ENCODE measurements at regions not wholly inside any gene's neighbourhood (a gene's known extent, or its start where the extent isn't known, plus 50 kb on each side); places are given as distances from the start of the nearest gene placed in this dataset.
"Not testable (repeated sequence)": the region's sequence is repeated elsewhere in the genome, so short reads cannot be mapped to it uniquely, and the experiment has no call there.

DNA sequence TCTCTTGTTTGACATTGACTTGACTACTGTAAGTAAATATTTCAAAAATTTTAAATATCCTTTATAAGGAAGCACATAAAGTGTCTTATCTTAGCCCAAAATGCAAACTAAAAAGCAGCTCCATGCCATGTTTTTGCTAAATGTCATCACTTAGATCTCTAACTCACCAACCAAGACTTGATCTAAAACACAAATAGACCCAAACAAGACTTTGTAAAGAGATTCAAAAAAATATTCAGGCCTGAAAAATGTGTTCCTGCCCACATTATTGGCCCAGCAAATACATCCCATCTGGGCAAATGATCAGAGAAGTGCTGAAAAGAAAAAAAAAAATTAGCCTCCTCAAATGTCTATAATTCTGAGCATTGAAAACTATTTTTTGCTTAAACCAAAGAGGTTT is 187.6 kb downstream of the MREG start:
- no peak for DNase-seq (ENCODE audit: low read depth in 1 of 2, low spot score in 1 of 2)
- Histone ChIP-seq H3K27ac (replicated peaks) (no peak overlapping the region), H3K4me3 (replicated peaks; ENCODE audit: insufficient read depth, low read length) (no peak overlapping the region), H3K27me3 (ENCODE audit: insufficient read depth, poor library complexity, severe bottlenecking) (no peaks in the 10 kb centered on the region)
- TF ChIP-seq, protein P1, sequence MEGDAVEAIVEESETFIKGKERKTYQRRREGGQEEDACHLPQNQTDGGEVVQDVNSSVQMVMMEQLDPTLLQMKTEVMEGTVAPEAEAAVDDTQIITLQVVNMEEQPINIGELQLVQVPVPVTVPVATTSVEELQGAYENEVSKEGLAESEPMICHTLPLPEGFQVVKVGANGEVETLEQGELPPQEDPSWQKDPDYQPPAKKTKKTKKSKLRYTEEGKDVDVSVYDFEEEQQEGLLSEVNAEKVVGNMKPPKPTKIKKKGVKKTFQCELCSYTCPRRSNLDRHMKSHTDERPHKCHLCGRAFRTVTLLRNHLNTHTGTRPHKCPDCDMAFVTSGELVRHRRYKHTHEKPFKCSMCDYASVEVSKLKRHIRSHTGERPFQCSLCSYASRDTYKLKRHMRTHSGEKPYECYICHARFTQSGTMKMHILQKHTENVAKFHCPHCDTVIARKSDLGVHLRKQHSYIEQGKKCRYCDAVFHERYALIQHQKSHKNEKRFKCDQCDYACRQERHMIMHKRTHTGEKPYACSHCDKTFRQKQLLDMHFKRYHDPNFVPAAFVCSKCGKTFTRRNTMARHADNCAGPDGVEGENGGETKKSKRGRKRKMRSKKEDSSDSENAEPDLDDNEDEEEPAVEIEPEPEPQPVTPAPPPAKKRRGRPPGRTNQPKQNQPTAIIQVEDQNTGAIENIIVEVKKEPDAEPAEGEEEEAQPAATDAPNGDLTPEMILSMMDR (IDR thresholded peaks at IDR 0.05; ENCODE audit: insufficient read depth, low read length): no peak
- TF ChIP-seq GABPA (IDR thresholded peaks at IDR 0.05; ENCODE audit: low read depth) (no peak), POLR2AphosphoS5 (IDR thresholded peaks at IDR 0.05; ENCODE audit: low read depth) (no peak), SPI1 (IDR thresholded peaks at IDR 0.05; ENCODE audit: borderline replicate concordance, low read depth) (no peak)
- TF ChIP-seq, protein P2, sequence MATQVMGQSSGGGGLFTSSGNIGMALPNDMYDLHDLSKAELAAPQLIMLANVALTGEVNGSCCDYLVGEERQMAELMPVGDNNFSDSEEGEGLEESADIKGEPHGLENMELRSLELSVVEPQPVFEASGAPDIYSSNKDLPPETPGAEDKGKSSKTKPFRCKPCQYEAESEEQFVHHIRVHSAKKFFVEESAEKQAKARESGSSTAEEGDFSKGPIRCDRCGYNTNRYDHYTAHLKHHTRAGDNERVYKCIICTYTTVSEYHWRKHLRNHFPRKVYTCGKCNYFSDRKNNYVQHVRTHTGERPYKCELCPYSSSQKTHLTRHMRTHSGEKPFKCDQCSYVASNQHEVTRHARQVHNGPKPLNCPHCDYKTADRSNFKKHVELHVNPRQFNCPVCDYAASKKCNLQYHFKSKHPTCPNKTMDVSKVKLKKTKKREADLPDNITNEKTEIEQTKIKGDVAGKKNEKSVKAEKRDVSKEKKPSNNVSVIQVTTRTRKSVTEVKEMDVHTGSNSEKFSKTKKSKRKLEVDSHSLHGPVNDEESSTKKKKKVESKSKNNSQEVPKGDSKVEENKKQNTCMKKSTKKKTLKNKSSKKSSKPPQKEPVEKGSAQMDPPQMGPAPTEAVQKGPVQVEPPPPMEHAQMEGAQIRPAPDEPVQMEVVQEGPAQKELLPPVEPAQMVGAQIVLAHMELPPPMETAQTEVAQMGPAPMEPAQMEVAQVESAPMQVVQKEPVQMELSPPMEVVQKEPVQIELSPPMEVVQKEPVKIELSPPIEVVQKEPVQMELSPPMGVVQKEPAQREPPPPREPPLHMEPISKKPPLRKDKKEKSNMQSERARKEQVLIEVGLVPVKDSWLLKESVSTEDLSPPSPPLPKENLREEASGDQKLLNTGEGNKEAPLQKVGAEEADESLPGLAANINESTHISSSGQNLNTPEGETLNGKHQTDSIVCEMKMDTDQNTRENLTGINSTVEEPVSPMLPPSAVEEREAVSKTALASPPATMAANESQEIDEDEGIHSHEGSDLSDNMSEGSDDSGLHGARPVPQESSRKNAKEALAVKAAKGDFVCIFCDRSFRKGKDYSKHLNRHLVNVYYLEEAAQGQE (IDR thresholded peaks at IDR 0.05; ENCODE audit: insufficient replicate concordance, low read depth): no peak

DNA sequence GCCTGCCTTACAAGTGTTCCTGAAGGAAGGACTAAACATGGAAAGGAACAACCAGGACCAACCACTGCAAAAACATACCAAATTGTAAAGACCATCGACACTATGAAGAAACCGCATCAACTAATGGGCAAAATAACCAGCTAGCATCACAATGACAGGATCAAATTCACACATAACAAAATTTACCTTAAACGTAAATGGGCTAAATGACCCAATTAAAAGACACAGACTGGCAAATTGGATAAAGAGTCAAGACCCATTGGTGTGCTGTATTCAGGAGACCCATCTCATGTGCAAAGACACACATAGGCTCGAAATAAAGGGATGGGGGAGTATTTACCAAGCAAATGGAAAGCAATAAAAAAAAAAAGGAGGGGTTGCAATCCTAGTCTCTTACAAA is 192.1 kb downstream of the MREG start:
- not testable (repeated sequence) for H3K27me3 ChIP-seq (ENCODE audit: insufficient read depth, poor library complexity, severe bottlenecking); DNase-seq (ENCODE audit: low read depth in 1 of 2, low spot score in 1 of 2); H3K4me3 ChIP-seq (replicated peaks; ENCODE audit: insufficient read depth, low read length); H3K27ac ChIP-seq (replicated peaks)

DNA sequence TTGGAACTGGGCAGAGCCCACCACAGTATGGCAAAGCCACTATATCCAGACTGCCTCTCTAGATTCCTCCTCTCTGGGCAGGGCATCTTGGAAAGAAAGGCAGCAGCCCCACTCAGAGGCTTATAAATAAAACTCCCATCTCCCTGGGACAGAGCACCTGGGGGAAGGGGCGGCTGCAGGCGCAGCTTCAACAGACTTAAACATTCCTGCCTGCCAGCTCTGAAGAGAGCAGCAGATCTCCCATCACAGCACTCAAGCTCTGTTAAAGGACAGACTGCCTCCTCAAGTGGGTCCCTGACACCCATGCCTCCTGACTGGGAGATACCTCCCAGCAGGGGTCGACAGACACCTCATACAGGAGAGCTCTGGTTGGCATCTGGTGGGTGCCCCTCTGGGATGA is 193.6 kb downstream of the MREG start:
- DNase-seq (ENCODE audit: low read depth in 1 of 2, low spot score in 1 of 2); H3K4me3 ChIP-seq (replicated peaks; ENCODE audit: insufficient read depth, low read length); H3K27me3 ChIP-seq (ENCODE audit: insufficient read depth, poor library complexity, severe bottlenecking); H3K27ac ChIP-seq (replicated peaks): not testable (repeated sequence)

DNA sequence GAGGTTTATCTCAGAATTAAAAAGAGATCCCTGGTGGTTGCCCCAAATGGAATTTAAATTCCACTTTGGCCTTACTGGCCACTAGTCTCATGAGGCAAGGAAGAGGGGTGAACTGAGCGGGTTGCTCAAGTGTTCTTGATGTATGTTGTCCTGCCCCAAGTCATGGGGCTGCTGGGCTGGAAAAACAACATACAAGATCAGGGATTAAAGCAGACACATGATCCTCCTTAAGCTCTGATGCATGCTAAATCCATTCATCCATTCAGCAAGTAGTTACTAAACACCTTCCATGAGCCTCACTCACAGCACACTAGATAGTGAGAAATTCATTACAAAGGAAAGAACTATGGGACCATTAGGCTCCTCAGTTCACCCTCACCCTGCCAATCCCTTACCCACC is 196.3 kb downstream of the MREG start:
- H3K4me3 ChIP-seq (replicated peaks; ENCODE audit: insufficient read depth, low read length): no peak overlapping the region
- DNase-seq (ENCODE audit: low read depth in 1 of 2, low spot score in 1 of 2): no peak
- no peak overlapping the region for H3K27ac ChIP-seq (replicated peaks)
- TF ChIP-seq, protein P1 (IDR thresholded peaks at IDR 0.05; ENCODE audit: insufficient read depth, low read length): no peak
- no peak for TF ChIP-seq GABPA (IDR thresholded peaks at IDR 0.05; ENCODE audit: low read depth)
- TF ChIP-seq, protein P2 (IDR thresholded peaks at IDR 0.05; ENCODE audit: insufficient replicate concordance, low read depth): no peak
- TF ChIP-seq SPI1 (IDR thresholded peaks at IDR 0.05; ENCODE audit: borderline replicate concordance, low read depth): no peak
- no peak for TF ChIP-seq POLR2AphosphoS5 (IDR thresholded peaks at IDR 0.05; ENCODE audit: low read depth)
- no peaks in the 10 kb centered on the region for H3K27me3 ChIP-seq (ENCODE audit: insufficient read depth, poor library complexity, severe bottlenecking)

DNA sequence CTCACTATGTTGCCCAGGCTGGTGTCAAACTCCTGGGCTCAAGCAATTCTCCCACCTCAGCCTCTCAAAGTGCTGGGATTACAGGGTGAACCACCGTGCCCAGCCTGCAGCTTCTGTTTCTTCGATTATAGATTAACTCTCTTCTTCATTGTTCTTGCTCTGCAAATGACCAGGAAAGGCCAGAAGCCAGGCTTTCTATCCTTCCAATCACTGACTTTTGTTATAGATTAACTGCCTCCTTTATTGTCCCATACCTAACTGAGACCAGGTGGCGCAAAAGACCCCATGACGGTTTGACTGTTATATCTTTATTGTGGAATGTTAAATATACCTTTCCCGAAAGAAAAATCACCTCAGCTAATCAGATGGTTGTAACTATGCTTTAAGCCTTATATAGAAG is 196.9 kb downstream of the MREG start:
- no peak overlapping the region for H3K27ac ChIP-seq (replicated peaks)
- no peak for DNase-seq (ENCODE audit: low read depth in 1 of 2, low spot score in 1 of 2)
- TF ChIP-seq, protein P2 (IDR thresholded peaks at IDR 0.05; ENCODE audit: insufficient replicate concordance, low read depth): no peak
- no peak for TF ChIP-seq SPI1 (IDR thresholded peaks at IDR 0.05; ENCODE audit: borderline replicate concordance, low read depth)
- no peak overlapping the region for H3K4me3 ChIP-seq (replicated peaks; ENCODE audit: insufficient read depth, low read length)
- no peaks in the 10 kb centered on the region for H3K27me3 ChIP-seq (ENCODE audit: insufficient read depth, poor library complexity, severe bottlenecking)

All from HL-60 (cell line).